Upper lobe of right lung (tissue), 1 donor: ENCODE measurements at regions not wholly inside any gene's neighbourhood (a gene's known extent, or its start where the extent isn't known, plus 50 kb on each side); places are given as distances from the start of the nearest gene placed in this dataset.

Source experiments
- ATAC-seq: fragments of 200-7000 bp; cut with Tn5 transposase; one replicate; pipeline ENCODE4 v1.9.1; 2020; ENCODE audit warnings: mild to moderate bottlenecking, moderate library complexity
- DNase-seq: peaks from one replicate; pipeline ENCODE4 v3.0.0-alpha.2; 2020
- H3K27ac ChIP-seq: fragments of 200-600 bp; one replicate; pipeline ENCODE4 v1.8.0; 2022
- H3K27me3 ChIP-seq: fragments of 200-600 bp; one replicate; pipeline ENCODE4 v1.8.0; 2022; ENCODE audit warnings: mild to moderate bottlenecking
- H3K36me3 ChIP-seq: fragments of 200-600 bp; one replicate; pipeline ENCODE4 v1.8.0; 2022
- H3K4me1 ChIP-seq: fragments of 200-600 bp; one replicate; pipeline ENCODE4 v1.8.0; 2022
- H3K4me3 ChIP-seq: fragments of 200-600 bp; one replicate; pipeline ENCODE4 v1.8.0; 2022; ENCODE audit warnings: mild to moderate bottlenecking
- H3K9me3 ChIP-seq: fragments of 200-600 bp; one replicate; pipeline ENCODE4 v1.8.0; 2022
- intact Hi-C: fragments of 100-400 bp; cut with DNase I; formaldehyde crosslinking; loops from one replicate; pipeline ENCODE4 v1.11.0; 2022
- TF ChIP-seq, protein P1 (sequence below): fragments of 200-600 bp; IDR thresholded peaks from one replicate; pipeline ENCODE4 v1.8.0; 2022; ENCODE audit warnings: antibody characterized with exemption
- donor health status: DM: no; HTN: yes; CAD: no; lungs with severe emphysema.

DNA sequence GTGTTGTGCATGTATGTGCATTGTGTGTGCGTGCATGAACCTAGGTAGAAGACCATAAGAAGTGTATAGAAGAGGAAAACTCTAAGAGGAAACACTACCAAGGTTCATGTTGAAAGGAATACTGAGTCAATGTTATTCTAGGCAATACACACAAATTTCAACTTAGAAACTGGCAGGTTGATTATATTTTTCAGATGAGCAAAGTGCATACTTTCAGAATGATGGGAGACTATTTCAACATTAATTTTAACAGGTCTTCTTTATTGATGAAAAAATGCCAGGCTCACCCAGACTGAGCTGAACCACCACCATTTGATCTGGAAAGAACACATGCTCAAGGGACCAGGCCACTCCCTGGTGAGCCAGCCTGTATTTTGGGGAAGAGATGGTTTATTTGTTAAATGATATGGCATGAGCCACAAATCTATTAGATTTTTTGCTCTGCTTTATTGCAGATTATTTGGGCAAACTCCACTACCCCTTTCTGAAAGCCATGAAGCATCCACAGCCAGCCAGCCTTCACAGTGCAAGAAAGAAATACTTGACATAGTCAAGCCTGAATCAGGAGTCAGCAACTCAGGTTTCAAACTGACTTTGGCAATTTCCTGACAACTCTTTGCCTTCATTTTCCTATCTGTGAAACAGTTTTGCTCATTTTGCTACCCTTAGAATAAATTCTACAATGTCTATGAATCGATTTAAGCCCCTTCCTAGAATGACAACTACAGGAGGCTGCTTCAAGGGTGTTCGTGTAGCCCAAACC, 368.9 kb downstream of the COG6 start:
- ATAC-seq (no peak), DNase-seq (no peak)
- H3K27ac ChIP-seq = no peak overlapping the region

DNA sequence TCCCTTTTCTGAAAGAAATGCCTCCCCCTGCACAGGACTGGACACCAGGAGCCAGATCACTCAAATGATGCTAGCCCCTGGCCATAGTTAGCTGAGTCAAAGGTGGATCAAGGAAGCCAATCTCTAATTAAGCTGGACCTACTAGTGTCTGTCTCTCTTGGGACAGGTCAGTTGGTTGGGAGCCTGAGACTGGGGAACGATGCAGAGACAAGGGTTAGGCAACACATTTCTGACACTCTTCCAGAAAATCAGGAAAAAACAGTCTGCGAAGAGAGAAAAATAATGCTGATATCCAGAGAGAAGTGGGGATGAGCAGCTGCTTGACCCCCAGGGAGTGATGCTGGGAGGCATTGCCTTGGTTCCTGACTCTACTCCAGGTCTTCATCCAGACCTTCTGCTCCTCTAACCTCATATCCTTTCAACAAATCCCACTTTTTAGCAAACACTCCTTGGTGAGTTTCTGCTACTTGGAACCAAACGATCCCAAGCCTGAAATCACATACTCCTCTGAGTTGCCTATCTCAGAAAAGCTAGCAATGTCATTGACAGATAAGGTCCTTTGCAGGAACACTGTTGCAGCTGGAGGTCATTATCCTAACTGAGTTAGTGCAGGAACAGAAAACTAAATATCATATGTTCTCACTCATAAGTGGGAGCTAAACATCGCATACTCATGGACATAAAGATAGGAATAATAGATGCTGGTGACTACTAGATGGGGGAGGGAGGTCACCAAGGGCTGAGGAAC, 369.7 kb downstream of the COG6 start:
- ATAC-seq (no peak), DNase-seq (no peak)
- intact Hi-C loops = no loop called here
- no peaks in the 10 kb centered on the region for H3K9me3 ChIP-seq
- no peaks in the 10 kb centered on the region for H3K4me1 ChIP-seq
- H3K27ac ChIP-seq = no peak overlapping the region
- TF ChIP-seq, protein P1, sequence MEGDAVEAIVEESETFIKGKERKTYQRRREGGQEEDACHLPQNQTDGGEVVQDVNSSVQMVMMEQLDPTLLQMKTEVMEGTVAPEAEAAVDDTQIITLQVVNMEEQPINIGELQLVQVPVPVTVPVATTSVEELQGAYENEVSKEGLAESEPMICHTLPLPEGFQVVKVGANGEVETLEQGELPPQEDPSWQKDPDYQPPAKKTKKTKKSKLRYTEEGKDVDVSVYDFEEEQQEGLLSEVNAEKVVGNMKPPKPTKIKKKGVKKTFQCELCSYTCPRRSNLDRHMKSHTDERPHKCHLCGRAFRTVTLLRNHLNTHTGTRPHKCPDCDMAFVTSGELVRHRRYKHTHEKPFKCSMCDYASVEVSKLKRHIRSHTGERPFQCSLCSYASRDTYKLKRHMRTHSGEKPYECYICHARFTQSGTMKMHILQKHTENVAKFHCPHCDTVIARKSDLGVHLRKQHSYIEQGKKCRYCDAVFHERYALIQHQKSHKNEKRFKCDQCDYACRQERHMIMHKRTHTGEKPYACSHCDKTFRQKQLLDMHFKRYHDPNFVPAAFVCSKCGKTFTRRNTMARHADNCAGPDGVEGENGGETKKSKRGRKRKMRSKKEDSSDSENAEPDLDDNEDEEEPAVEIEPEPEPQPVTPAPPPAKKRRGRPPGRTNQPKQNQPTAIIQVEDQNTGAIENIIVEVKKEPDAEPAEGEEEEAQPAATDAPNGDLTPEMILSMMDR = no peak
- H3K4me3 ChIP-seq = no peak overlapping the region
- no peaks in the 10 kb centered on the region for H3K27me3 ChIP-seq
- H3K36me3 ChIP-seq = no peaks in the 10 kb centered on the region

More for the DNA sequence above, 368.9 kb downstream of the COG6 start:
- no peaks in the 10 kb centered on the region for H3K36me3 ChIP-seq
- intact Hi-C loops = no loop called here
- no peaks in the 10 kb centered on the region for H3K9me3 ChIP-seq
- H3K4me1 ChIP-seq = no peaks in the 10 kb centered on the region
- TF ChIP-seq, protein P1 = no peak
- H3K27me3 ChIP-seq = no peaks in the 10 kb centered on the region
- H3K4me3 ChIP-seq = no peak overlapping the region

DNA sequence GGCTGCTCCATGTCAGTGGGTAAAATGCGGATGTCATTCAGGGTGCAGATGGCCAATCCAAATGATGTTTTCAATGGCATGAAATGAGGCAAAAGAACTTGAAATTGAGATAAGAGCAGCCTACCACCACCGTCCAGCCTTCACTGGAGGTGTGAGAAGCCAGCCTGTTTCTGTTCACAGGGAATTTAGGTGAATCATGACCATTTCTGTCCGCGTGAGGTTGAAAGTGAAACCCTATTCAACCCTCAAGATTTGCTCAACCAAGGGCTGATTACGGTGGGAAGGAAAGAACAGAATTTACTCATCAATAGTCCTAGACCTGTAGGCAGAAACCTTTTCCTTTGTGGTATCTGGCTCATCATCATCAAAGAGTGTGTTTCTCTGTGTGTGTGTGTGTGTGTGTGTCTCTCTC, 370.7 kb downstream of the COG6 start:
- intact Hi-C loops = no loop called here
- ATAC-seq = no peak

DNA sequence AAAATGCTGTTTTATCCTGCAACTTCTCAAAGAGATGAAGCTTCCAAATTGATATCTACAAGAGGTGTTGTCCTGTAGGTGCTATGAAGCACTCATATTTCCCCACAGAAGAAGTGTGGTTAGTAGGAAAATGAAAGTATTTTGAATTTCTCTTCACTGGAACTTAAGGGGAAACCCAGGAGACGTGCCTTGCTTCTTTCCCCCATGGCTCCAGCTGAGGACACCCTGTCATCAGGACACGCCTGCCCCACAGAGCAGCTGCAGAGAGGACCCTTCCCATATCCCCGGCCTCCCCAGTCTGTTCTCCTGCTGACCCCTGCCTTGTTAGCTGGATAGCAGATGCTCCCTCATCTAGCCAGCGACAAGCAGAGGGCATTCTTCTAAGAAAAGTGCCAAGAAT, 371.3 kb downstream of the COG6 start:
- intact Hi-C loops = no loop called here
- DNase-seq = no peak
- H3K4me1 ChIP-seq = no peaks in the 10 kb centered on the region

More for the DNA sequence above, 370.7 kb downstream of the COG6 start:
- no peaks in the 10 kb centered on the region for H3K27me3 ChIP-seq
- no peak for DNase-seq
- TF ChIP-seq, protein P1 = no peak
- no peak overlapping the region for H3K27ac ChIP-seq
- H3K9me3 ChIP-seq = no peaks in the 10 kb centered on the region
- no peaks in the 10 kb centered on the region for H3K36me3 ChIP-seq
- no peaks in the 10 kb centered on the region for H3K4me1 ChIP-seq
- H3K4me3 ChIP-seq = no peak overlapping the region

DNA sequence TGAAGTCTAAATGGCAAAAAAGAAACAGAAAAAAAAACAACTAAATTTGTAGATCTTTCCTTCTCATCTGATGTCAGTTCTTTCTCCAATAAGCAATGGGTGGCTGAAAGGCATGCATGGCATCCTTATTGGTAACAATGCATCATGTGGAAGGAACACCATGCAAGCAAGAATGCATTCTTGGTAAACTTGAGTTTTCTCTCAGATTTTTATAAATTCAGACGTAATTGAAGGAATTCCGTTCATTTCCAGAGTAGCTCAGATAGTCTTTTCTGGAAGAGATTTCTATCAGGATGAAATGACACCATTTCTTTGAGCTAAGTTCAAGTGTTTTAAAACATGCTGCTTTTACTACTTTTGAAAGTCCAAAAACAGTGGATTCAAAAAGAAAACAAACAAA, 373.0 kb downstream of the COG6 start:
- no peaks in the 10 kb centered on the region for H3K36me3 ChIP-seq
- DNase-seq (no peak), ATAC-seq (no peak)
- intact Hi-C loops = no loop called here
- no peak overlapping the region for H3K27ac ChIP-seq
- H3K4me1 ChIP-seq = no peaks in the 10 kb centered on the region
- H3K4me3 ChIP-seq = no peak overlapping the region
- H3K27me3 ChIP-seq = no peaks in the 10 kb centered on the region
- no peaks in the 10 kb centered on the region for H3K9me3 ChIP-seq
- TF ChIP-seq, protein P1 = no peak

More for the DNA sequence above, 371.3 kb downstream of the COG6 start:
- TF ChIP-seq, protein P1 = no peak
- Histone ChIP-seq H3K36me3 (no peaks in the 10 kb centered on the region), H3K27ac (no peak overlapping the region), H3K27me3 (no peaks in the 10 kb centered on the region), H3K9me3 (no peaks in the 10 kb centered on the region), H3K4me3 (no peak overlapping the region)
- no peak for ATAC-seq
